Neural cell (in vitro differentiated cells): ENCODE measurements at regions not wholly inside any gene's neighbourhood (a gene's known extent, or its start where the extent isn't known, plus 50 kb on each side); places are given as distances from the start of the nearest gene placed in this dataset.

Experiments
- H2AFZ ChIP-seq: fragments of 200-600, 300-800 bp; sonication (generic), shearing (Covaris generic); 2 replicates; pipeline ENCODE4 v1.6.0; 2014; ENCODE audit warnings: low read depth, mild to moderate bottlenecking, antibody characterized with exemption, low read length, moderate library complexity
- H3F3A ChIP-seq: fragments of 200-600 bp; shearing (Covaris generic); 2 replicates; pipeline ENCODE4 v1.6.1; 2016; ENCODE audit warnings: mild to moderate bottlenecking, moderate library complexity, mixed read lengths, antibody characterized with exemption, low read length; ENCODE audit not compliant: insufficient read depth, poor library complexity, severe bottlenecking
- H3K27ac ChIP-seq: fragments of 200-600, 300-800 bp; sonication (generic), shearing (Covaris generic); 2 replicates; pipeline ENCODE4 v1.5.1; 2014; ENCODE audit warnings: mild to moderate bottlenecking, low read length, moderate library complexity
- H3K27me3 ChIP-seq: fragments of 300-800, 200-600 bp; sonication (generic), shearing (Covaris generic); 2 replicates; pipeline ENCODE4 v1.6.0; 2014; ENCODE audit warnings: mild to moderate bottlenecking, low read depth, low read length, moderate library complexity; ENCODE audit not compliant: insufficient read depth
- H3K36me3 ChIP-seq: fragments of 300-800, 200-600 bp; sonication (generic), shearing (Covaris generic); 2 replicates; pipeline ENCODE4 v1.5.1; 2014; ENCODE audit warnings: mild to moderate bottlenecking, antibody characterized with exemption, low read length, moderate library complexity; ENCODE audit not compliant: insufficient read depth
- H3K4me2 ChIP-seq: fragments of 300-800, 200-600 bp; sonication (generic), shearing (Covaris generic); 2 replicates; pipeline ENCODE4 v1.6.0; 2014; ENCODE audit warnings: mild to moderate bottlenecking, low read length
- H3K4me3 ChIP-seq: fragments of 300-800, 200-600 bp; sonication (generic), shearing (Covaris generic); 2 replicates; pipeline ENCODE4 v1.5.1; 2014; ENCODE audit warnings: mild to moderate bottlenecking, low read length, moderate library complexity
- H3K79me2 ChIP-seq: fragments of 200-600 bp; shearing (Covaris generic); replicated peaks from 2 replicates; pipeline ENCODE4 v1.6.0; 2014; ENCODE audit warnings: mild to moderate bottlenecking, low read length, moderate library complexity; ENCODE audit not compliant: insufficient read depth
- H3K9ac ChIP-seq: fragments of 300-800, 200-600 bp; sonication (generic), shearing (Covaris generic); 2 replicates; pipeline ENCODE4 v1.6.1; 2016; ENCODE audit warnings: mild to moderate bottlenecking, low read length, mixed read lengths
- H3K9me2 ChIP-seq: fragments of 200-600 bp; shearing (Covaris generic); 2 replicates; pipeline ENCODE4 v1.6.1; 2016; ENCODE audit warnings: mild to moderate bottlenecking, low read length, mixed read lengths; ENCODE audit not compliant: insufficient read depth
- H3K9me3 ChIP-seq: fragments of 200-600, 300-800 bp; sonication (generic), shearing (Covaris generic); 2 replicates; pipeline ENCODE4 v1.6.1; 2016; ENCODE audit warnings: mild to moderate bottlenecking, mixed run types, low read length, moderate library complexity, mixed read lengths
- H4K20me1 ChIP-seq: fragments of 200-600 bp; shearing (Covaris generic); 2 replicates; pipeline ENCODE4 v1.6.1; 2016; ENCODE audit warnings: mild to moderate bottlenecking, mixed run types; ENCODE audit not compliant: insufficient read depth
- CTCF ChIP-seq: fragments of 450-650 bp; IDR thresholded peaks from 2 replicates; pipeline ENCODE4 v1.5.1; 2014; ENCODE audit warnings: antibody characterized with exemption, mild to moderate bottlenecking, moderate library complexity; ENCODE audit not compliant: poor library complexity, severe bottlenecking
- EP300 ChIP-seq: fragments of 450-650 bp; conservative IDR thresholded peaks from 2 replicates; pipeline ENCODE4 v1.6.1; 2014; ENCODE audit warnings: antibody characterized with exemption, mild to moderate bottlenecking, moderate library complexity; ENCODE audit not compliant: poor library complexity, severe bottlenecking
- EZH2 ChIP-seq: fragments of 200-600, 300-800 bp; shearing (Covaris generic), sonication (generic); IDR thresholded peaks from 2 replicates; pipeline ENCODE4 v1.6.1; 2014; ENCODE audit warnings: antibody characterized with exemption, low read length, borderline replicate concordance, mild to moderate bottlenecking; ENCODE audit not compliant: insufficient read depth, poor library complexity, severe bottlenecking
- MXI1 ChIP-seq: fragments of 450-650 bp; conservative IDR thresholded peaks from 2 replicates; pipeline ENCODE4 v1.6.1; 2014; ENCODE audit warnings: antibody characterized with exemption, mild to moderate bottlenecking; ENCODE audit not compliant: poor library complexity, severe bottlenecking
- POLR2AphosphoS5 ChIP-seq: IDR thresholded peaks from 2 replicates; pipeline ENCODE4 v1.6.1; 2012
- RAD21 ChIP-seq: fragments of 450-650 bp; conservative IDR thresholded peaks from 2 replicates; pipeline ENCODE4 v1.6.1; 2014; ENCODE audit warnings: antibody characterized with exemption, mild to moderate bottlenecking, moderate library complexity
- REST ChIP-seq: IDR thresholded peaks from 2 replicates; pipeline ENCODE4 v1.6.1; 2012; ENCODE audit warnings: borderline replicate concordance
- SMC3 ChIP-seq: fragments of 450-650 bp; conservative IDR thresholded peaks from 2 replicates; pipeline ENCODE4 v1.6.1; 2014; ENCODE audit warnings: antibody characterized with exemption, mild to moderate bottlenecking, moderate library complexity; ENCODE audit not compliant: poor library complexity
- TAF1 ChIP-seq: IDR thresholded peaks from 2 replicates; pipeline ENCODE4 v1.6.1; 2012; ENCODE audit warnings: low read depth

- Histone ChIP-seq H3K9me2 (no peaks in the 10 kb centered on the region), H3K27me3 (no peaks in the 10 kb centered on the region), H4K20me1 (no peaks in the 10 kb centered on the region), H3K9ac (no peak overlapping the region), H2AFZ (no peak overlapping the region), H3K27ac (no peak overlapping the region), H3K36me3 (no peaks in the 10 kb centered on the region), H3K4me3 (no peak overlapping the region), H3K4me2 (no peak overlapping the region), H3K79me2 (no peaks in the 10 kb centered on the region), H3K9me3 (no peaks in the 10 kb centered on the region), H3F3A (no peaks in the 10 kb centered on the region)
- TF ChIP-seq CTCF (no peak), RAD21 (no peak)
Observed at GRCh38 chr13:105144020-105144419, 1391.4 kb downstream of the EFNB2 start.

GRCh38 chr13:105142556-105142955 is 1392.9 kb downstream of the EFNB2 start:
- Histone ChIP-seq H3K79me2 (no peaks in the 10 kb centered on the region), H3K4me2 (no peak overlapping the region), H3K27me3 (no peaks in the 10 kb centered on the region), H3K9me2 (no peaks in the 10 kb centered on the region), H3K4me3 (no peak overlapping the region), H3F3A (no peaks in the 10 kb centered on the region), H3K27ac (no peak overlapping the region), H4K20me1 (no peaks in the 10 kb centered on the region), H3K36me3 (no peaks in the 10 kb centered on the region), H2AFZ (no peak overlapping the region), H3K9ac (no peak overlapping the region), H3K9me3 (no peaks in the 10 kb centered on the region)
- TF ChIP-seq TAF1 (no peak), CTCF (no peak), REST (no peak), EP300 (no peak), RAD21 (no peak), SMC3 (no peak), POLR2AphosphoS5 (no peak), MXI1 (no peak), EZH2 (no peak)
